ENCODE measurements at regions not wholly inside any gene's neighbourhood (a gene's known extent, or its start where the extent isn't known, plus 50 kb on each side); places are given as distances from the start of the nearest gene placed in this dataset.

- Histone ChIP-seq H3K27ac (ENCODE audit: low read depth) (no peak overlapping the region), H2AFZ (no peak overlapping the region), H3K36me3 (ENCODE audit: insufficient read depth) (no peaks in the 10 kb centered on the region), H3K4me3 (no peak overlapping the region), H3K79me2 (replicated peaks; ENCODE audit: insufficient read depth) (no peaks in the 10 kb centered on the region), H3K4me1 (ENCODE audit: insufficient read depth) (no peaks in the 10 kb centered on the region), H3K4me2 (no peak overlapping the region), H4K20me1 (replicated peaks; ENCODE audit: insufficient read depth) (no peaks in the 10 kb centered on the region), H3F3A (replicated peaks; ENCODE audit: low read depth) (no peaks in the 10 kb centered on the region), H3K9me2 (ENCODE audit: insufficient read depth) (peaks cover 5% of the 10 kb centered on the region; the same call in 1 of the 2 replicates), H3K27me3 (ENCODE audit: insufficient read depth) (no peaks in the 10 kb centered on the region)
- Mint-ChIP-seq H3K27me3 (ENCODE audit: insufficient read depth, low read depth, poor library complexity) (no peaks in the 10 kb centered on the region), H3K27ac (no peak overlapping the region), H3K36me3 (ENCODE audit: low read depth) (no peaks in the 10 kb centered on the region), H3K4me3 (no peak overlapping the region), H3K9me3 (no peaks in the 10 kb centered on the region; the same call in 2 of the 3 replicates), H3K4me1 (peaks cover 12% of the 10 kb centered on the region; the same call in 2 of the 3 replicates)
- ATAC-seq: no peak
- TF ChIP-seq JUNB (IDR thresholded peaks at IDR 0.05; ENCODE audit: unreplicated experiment) (no peak), ZNF462 (CRISPR knock-in tag; IDR thresholded peaks at IDR 0.05) (no peak), ETS1 (IDR thresholded peaks at IDR 0.05) (no peak), REST (IDR thresholded peaks at IDR 0.05; ENCODE audit: unreplicated experiment) (no peak), NANOG (IDR thresholded peaks at IDR 0.05; ENCODE audit: borderline replicate concordance) (no peak), EZH2 (IDR thresholded peaks at IDR 0.05; ENCODE audit: low read depth, unreplicated experiment) (no peak), CREB1 (CRISPR knock-in tag; IDR thresholded peaks at IDR 0.05; ENCODE audit: low read depth) (no peak), ZNF114 (CRISPR knock-in tag; IDR thresholded peaks at IDR 0.05) (no peak), CTCF (conservative IDR thresholded peaks at IDR 0.05; ENCODE audit: low read depth in 2 of 2) (no peak)
- DNase-seq (ENCODE audit: low spot score): no peak
Observed at GRCh38 chr3:34362910-34363309, 564.5 kb downstream of the PDCD6IP start.

All from GM23338 (cell line).